Cardiac septum (tissue), 1 donor: ENCODE measurements at regions not wholly inside any gene's neighbourhood (a gene's known extent, or its start where the extent isn't known, plus 50 kb on each side); places are given as distances from the start of the nearest gene placed in this dataset.
"Not testable (repeated sequence)": the region's sequence is repeated elsewhere in the genome, so short reads cannot be mapped to it uniquely, and the experiment has no call there.

ENCODE experiments used
- DNase-seq: peaks from one replicate; pipeline ENCODE4 v3.0.0-alpha.2; 2020; ENCODE audit warnings: low spot score
- intact Hi-C: fragments of 100-400 bp; cut with DNase I; formaldehyde crosslinking; loops from one replicate; pipeline ENCODE4 v1.14.0; 2022
- donor health status: DM: no; HTN: no; CAD: no.

DNA sequence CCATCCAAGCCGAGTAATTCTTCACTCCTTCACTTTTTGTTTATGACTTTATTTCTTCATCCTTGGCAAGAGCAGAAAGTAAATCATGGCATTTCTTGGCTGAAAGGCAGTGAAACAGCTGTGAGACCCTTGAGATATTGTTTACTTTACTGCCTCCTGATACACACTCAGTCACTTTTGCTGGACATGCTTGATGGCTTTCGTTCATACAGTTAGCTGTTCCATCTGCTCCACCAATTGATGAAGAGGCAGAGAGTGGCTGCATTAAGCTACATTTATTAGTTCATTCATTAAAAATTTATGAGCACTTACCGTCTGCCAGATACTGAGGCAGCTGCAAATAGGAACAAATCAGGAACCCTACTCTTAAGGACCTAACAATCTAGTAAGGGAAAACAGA, 184.4 kb upstream of the OR13F1 start:
- DNase-seq: no peak
- intact Hi-C loops: no loop called here

DNA sequence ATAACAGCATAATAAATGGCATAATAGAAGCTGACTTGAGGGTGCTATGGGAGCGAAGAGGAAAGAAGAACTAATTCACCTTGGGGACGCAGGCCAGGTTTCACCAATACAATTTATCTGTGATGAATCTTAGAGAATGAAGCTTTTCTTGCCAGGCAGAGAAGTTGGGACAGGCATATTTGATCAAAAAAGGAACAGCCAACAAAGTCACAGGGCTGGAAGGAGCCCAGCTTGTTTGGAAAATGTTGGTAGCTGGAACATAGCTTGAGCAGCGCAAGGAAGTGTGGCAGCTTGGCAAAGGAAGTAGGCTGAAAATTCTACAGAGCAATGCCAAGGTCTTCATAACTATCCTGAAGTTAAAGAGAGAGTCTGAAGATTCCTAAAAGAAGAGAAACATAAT, 181.5 kb upstream of the OR13F1 start:
- intact Hi-C loops: no loop called here
- no peak for DNase-seq

DNA sequence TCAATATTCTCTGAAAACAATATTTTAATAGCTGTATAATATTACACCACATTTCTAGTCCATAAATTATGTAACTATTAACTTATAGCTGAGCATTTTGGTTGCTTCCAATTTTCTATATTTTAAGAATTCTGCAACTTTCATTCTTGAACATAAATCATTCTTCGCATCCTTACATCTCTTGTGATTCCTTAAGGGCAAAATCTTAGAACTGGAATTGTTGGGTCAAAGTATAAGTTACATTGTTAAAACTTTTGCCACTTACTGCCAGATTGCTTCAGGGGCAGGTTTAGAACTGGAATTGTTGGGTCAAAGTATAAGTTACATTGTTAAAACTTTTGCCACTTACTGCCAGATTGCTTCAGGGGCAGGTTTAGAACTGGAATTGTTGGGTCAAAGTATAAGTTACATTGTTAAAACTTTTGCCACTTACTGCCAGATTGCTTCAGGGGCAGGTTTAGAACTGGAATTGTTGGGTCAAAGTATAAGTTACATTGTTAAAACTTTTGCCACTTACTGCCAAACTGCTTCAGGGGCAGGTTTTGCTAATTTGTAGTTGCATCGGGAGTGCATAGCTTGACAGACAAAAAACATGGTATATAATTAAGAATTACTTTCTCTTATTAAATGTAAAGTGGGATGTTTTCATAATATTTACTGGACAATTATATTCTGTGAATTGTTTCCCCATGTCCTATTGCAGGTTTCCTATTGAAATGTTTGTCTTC, 179.9 kb upstream of the OR13F1 start:
- DNase-seq, intact Hi-C loops: not testable (repeated sequence)

DNA sequence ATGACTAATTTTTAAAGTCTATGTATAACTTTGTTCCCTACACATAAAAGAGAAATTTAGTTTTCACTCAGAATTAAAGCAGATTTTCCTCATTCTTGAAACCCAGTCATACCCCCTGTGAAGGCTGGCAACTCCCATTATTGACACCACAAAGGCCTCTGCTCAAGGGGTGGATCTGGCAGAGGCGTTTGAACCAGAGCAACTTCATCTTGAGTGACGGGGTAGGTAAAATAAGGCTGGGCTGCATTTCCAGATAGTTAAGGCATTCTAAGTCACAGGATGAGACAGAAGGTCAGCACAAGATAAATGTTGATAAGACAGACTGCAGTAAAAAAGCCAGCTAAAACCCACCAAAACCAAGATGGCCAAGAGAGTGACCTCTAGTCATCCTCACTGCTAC, 177.2 kb upstream of the OR13F1 start:
- intact Hi-C loops: no loop called here
- no peak for DNase-seq

DNA sequence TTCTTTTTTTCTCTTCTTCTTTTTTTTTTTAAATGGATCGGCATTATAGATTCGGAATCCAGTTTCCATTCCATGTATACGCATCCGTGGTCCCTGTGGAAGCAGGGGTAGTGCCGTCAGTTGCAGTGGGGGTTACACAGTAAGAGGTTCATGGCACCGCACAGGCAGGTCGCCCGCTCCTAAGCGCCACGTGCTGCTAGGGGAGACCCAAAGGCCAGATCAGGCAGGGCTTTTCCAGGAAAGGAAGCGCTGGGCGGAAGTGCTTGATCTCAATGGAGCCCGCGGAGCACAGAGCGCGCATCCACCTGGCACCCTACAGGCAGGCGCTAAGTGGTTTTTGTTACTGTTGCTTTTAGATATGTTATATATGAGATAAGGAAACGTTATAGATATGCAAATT, 174.8 kb upstream of the OR13F1 start:
- intact Hi-C loops: no loop called here
- DNase-seq: no peak

DNA sequence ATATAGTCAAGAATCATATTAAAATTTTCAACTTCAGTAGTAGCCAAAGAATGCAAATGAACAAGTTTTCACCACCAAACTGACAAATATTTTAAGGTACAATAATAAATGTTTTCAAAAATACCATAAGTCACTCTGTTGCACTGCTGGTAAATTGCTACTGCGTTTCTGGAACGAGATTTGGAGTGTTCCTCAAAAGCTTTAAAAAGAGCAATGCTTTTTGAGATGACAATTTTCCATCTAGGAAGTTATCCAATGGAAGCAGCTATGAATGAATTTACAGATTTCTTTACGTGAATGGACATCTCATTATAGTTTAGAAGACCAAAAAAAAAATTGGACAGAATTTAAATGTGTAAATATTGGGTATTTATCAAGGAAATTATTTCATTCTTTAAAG, 173.2 kb upstream of the OR13F1 start:
- intact Hi-C loops: no loop called here
- DNase-seq: no peak

DNA sequence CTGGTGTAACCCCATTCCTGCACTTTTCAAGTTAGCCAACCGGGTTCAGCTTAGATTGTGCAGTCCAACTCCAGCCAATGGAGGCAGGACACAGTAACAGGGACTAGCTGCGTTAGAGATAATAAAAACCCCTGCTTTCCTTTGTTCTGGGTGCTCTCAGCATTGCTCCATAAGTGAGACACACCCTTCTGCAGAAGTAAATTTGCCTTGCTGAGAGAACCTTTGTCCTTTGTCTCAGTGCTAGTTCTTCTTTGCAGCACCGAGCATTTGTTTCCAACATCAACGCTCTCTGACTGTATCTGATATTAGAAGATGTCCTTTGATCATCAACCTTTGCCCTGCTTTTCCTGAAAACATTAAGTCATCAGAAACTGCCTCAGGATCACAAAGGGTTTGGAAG, 169.5 kb upstream of the OR13F1 start:
- intact Hi-C loops: no loop called here
- no peak for DNase-seq

DNA sequence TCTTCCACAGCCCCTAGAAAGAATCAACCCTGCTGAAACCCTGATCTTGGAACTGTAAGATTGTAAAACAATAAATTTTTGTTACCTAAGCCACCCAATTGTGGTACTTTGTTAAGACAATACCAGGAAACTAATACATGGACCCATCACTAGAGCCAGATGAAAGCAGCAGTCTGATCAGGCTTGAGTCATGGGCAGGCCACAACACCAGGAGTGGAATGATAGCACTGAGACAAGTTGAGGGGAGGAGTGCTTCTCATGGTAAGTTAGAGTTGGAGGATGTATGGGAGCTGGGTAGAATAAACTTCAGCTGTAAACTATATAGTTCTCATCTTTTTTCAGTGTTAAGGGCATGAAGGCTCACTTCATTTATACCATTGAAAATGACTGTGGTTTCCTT, 164.4 kb upstream of the OR13F1 start:
- no peak for DNase-seq
- intact Hi-C loops: no loop called here

DNA sequence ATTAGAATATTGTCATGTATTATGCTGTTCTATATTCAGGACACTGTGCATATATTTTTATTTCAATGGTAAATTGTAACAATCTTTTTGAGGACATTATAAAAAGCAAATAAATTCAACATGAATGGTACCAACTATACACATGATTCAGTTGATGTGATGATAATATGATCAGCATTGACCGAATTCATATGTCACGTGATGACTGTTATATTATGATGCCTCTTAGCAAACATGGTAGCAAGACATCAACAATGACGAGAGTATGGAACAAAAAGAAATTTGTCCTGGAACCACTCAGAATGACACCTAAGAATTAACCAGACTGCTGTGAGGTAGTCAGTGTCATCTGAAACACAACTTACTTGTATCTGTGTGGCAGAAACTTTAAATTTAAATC, 161.5 kb upstream of the OR13F1 start:
- intact Hi-C loops: no loop called here

DNA sequence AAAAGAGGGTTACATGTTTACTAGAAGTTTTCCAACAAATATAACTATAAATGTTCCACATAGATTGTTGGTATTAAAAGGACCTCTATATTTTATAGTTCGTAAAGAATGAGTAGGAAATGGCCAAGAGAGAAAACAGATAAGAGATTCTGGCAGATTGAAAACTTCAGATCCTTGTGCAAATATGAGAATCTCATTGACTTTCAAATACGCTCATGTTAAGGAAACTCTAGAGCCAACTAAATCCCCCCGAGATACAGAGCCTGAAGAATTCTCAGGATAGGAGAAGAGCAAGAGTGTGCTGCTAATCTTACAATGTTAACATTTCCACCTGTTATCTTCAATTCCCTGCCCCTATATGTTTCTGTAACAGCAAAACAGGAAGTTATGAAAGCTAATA, 159.0 kb upstream of the OR13F1 start:
- DNase-seq: no peak
- intact Hi-C loops: no loop called here

More for the DNA sequence above, 161.5 kb upstream of the OR13F1 start:
- no peak for DNase-seq

DNA sequence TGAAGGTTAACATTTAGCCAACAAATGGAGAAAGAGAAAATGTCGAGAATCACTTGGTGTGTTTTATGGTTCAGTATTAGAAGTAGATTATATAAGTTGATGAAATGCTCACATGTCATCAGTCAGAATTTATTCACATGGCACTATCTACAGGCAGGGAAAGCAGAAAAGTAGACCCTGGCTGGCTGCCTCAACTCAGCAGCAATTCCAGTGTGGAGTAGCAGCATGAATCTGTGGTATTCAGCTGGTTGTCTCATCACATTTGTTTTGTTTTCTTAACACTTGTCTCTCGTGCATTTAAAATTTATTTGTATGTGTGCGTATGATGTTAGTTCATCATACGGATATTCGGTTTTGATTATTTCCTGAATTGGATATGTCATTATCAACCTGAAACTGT, 153.5 kb upstream of the OR13F1 start:
- intact Hi-C loops: no loop called here
- no peak for DNase-seq

DNA sequence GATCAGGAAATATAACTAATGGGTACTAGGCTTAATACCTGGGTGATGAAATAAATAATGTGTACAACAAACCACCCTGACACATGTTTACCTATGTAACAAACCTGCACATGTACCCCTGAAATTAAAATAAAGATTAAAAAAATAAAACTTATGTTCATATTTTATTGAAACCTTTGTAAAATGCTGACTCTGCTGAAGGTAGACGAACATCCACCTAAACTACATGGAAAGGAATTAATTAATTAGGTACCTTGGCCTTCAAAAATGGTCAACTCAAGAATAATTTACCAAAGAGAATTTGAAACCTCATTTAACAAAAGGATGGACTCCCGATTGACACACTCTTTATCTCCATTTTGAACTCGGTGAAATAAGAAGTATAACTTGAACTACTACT, 152.3 kb upstream of the OR13F1 start:
- DNase-seq: no peak
- intact Hi-C loops: no loop called here

DNA sequence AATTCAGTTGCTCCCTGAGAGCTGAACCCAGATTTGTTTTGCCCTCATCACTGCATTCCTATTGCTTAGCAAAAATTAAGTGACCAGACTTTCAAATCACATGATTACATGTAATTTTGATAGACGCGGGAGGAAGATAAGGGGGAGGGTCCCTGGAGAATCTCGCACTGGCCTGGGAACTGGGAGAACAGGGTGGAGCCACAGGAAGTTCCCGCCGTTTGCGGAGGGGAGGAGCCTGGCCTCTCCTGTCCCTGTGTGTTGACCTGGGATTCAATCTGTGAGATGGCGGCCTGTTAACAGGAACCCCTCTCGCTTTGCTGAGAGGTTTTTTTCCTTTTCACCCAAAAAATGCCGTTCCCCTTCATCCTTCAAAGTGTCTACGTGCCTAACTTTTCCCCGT, 142.9 kb upstream of the OR13F1 start:
- no peak for DNase-seq
- intact Hi-C loops: no loop called here

DNA sequence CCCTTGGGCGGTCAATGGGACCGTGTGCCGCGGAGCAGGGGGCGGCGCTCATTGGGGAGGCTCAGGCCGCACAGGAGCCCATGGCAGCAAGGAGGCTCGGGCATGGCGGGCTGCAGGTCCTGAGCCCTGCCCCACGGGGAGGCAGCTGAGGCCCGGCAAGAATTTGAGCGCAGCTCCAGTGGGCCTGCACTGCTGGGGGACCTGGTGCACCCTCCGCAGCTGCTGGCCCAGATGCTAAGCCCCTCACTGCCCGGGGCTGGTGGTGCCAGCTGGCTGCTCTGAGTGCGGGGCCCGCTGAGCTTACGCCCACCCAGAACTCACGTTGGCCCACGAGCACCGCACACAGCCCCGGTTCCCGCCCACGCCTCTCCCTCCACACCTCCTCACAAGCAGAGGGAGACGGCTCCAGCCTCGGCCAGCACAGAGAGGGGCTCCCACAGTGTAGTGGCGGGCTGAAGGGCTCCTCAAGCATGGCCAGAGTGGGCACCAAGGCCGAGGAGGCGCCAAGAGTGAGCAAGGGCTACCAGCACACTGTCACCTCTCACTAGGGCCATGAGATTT, 141.1 kb upstream of the OR13F1 start:
- intact Hi-C loops: no loop called here
- no peak for DNase-seq

DNA sequence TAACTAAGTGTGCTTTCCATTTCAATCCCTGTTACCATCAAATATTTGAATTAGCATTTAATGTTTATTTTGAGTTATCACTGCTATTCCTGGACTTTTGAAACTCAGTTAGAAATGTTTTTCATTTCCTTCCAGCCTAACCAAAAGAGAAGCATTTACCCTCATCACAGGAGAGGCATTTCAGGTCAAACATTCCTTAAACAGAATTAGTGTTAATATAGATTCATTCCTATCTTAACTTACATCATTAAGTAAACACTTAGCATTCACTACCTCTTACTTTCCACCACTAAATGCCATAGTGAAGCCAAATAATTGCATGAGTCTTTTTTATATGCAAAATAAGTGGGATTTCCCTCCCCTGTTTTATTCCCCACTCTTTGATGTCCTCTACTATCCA, 136.6 kb upstream of the OR13F1 start:
- no peak for DNase-seq
- intact Hi-C loops: no loop called here

DNA sequence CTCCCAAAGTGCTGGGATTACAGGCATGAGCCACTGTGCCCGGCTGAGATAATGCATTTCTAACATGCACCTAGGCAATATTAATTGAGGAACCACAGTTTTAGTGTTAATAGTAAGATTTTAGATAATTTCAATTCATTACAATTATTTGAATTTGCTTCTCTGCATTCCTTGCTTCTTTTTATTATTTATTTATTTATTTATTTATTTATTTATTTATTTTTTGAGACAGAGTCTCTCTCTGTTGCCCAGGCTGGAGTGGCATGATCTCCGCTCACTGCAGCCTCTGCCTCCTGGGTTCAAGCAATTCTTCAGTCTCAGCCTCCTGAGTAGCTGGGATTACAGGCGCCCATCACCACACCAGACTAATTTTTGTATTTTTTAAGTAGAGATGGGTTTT, 135.7 kb upstream of the OR13F1 start:
- DNase-seq, intact Hi-C loops: not testable (repeated sequence)

DNA sequence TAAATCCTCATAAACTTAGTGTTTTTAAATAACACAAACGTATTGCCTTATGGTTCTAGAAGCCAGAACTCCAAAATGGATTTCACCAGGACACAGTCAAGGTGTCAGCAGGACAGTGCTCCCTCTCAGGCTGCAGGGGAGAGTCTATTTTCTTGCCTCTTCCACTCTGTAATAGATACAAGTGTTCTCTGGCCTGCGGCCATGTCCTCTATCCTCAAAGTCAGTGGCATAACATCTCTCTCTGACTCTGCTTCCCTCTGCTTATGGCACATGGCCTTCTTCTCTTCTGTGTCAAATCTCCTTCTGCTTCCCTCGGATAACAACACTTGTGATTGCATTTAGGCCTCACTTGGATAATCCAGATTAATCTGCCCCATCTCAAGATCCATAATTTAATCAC, 129.4 kb upstream of the OR13F1 start:
- intact Hi-C loops: no loop called here
- DNase-seq: no peak

DNA sequence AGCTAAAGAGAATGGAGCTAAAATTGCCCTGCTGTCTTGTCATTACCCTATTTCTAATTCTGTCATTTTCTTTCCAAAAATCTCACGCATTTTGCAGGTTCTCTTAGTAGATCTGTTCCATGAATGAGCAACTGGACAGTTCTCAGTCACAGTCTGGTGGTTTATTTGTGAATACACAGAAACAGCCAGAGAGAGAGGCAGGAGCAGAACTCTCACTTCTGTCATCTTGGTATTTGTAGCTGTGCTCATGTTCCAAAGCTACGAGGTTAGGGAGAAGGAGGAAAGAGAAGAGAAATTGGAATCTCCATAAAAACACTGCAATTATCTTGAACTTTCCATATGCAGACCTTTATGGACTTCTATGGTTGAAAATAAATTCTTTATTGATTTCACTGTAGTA, 118.0 kb upstream of the OR13F1 start:
- no peak for DNase-seq

DNA sequence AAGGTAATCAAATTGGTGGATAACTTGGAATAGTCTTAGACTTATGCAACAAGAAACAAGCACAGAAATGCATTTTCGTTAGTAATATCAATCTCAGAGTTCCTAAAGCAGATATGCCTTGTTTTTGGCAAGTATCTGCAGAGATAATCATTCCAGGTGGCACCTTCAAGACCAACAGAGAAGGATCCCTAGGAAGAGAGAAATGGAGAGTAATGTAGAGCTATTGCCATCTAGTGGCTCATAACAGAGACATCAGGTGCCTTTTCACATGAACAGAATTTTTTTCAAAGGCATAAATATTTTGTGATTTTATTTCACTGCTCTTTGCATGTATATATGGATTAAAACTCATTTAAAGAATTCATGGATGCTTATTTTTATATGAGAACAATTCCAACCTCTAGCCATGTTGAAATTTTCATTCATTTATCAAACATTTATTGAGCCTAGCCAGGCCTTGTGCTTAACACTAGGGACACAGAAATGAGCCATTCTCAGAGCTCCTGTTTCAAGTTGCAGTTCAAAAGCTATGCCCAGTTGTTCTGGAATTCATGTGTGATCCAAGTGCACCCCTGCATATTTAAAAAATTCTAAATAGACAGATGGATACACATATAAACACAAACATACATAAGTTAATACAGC, 117.5 kb upstream of the OR13F1 start:
- DNase-seq: no peak
- intact Hi-C loops: loop anchor here (5.0 kb wide), 1 partner anchor 209 kb away; no protein-coding TSS in a partner anchor

More for the DNA sequence above, 118.0 kb upstream of the OR13F1 start:
- intact Hi-C loops: loop anchor here (5.0 kb wide), 1 partner anchor 209 kb away; no protein-coding TSS in a partner anchor

DNA sequence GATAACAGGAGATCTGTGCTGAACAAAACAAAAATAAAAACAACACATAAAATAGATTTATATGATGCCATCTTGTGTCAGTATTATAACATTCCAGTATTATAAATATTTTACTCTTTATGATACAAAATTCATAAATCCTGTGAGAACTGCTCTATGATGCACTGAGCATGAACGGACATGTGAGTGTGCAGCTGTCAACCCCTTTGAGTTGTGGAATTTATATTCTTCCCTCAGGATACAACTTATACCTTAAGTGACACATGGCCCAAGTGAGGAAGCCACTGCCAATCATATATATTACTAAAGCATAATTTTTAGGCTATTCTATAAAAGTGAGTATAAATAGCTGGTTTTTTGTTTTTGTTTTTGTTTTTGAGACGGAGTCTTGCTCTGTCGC, 116.0 kb upstream of the OR13F1 start:
- intact Hi-C loops: loop anchor here (5.0 kb wide), 1 partner anchor 211 kb away; no protein-coding TSS in a partner anchor
- DNase-seq: no peak

DNA sequence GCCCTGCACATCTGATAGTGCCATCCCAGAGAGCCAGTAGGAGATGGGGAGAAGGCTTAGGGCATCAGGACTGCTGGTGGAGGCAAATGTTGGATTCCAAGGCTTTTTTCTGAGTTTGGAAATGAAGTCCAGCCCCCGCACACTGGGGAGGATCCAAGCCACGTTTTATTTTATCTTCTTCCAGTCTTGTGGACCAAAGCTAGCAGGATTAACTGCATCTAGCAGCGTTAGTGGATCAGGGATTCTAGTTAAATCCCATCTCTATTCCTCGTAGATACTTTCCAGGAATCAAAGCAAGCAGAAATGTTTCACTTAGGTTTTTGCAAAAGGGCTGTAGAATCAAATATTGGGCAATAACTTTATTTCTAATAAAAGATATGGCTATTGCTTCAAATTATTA, 114.7 kb upstream of the OR13F1 start:
- intact Hi-C loops: loop anchor here (5.0 kb wide), 1 partner anchor 212 kb away; no protein-coding TSS in a partner anchor
- DNase-seq: no peak
